CD4-positive, alpha-beta T cell treated with Interleukin-10 for 1 hour (primary cell): ENCODE measurements at regions not wholly inside any gene's neighbourhood (a gene's known extent, or its start where the extent isn't known, plus 50 kb on each side); places are given as distances from the start of the nearest gene placed in this dataset.
"Not testable (repeated sequence)": the region's sequence is repeated elsewhere in the genome, so short reads cannot be mapped to it uniquely, and the experiment has no call there.

Experiments
- DNase-seq: peaks from one replicate; pipeline ENCODE4 v3.0.0-alpha.2; 2020

- DNase-seq, result no peak
Measured at GRCh38 chr9:97176206-97176605, 131.3 kb upstream of the CCDC180 start.

GRCh38 chr9:97168174-97168573 is 129.2 kb upstream of the CTSV start:
- DNase-seq, result not testable (repeated sequence)

- DNase-seq, result not testable (repeated sequence)
Measured at GRCh38 chr9:97166496-97167138, 127.7 kb upstream of the CTSV start.

GRCh38 chr9:97160255-97160654 is 121.3 kb upstream of the CTSV start:
- DNase-seq, result no peak

GRCh38 chr9:97158722-97159121 is 119.8 kb upstream of the CTSV start:
- not testable (repeated sequence) for DNase-seq

- not testable (repeated sequence) for DNase-seq
Measured at GRCh38 chr9:97155441-97155840, 116.5 kb upstream of the CTSV start.

GRCh38 chr9:97153967-97154366 is 115.0 kb upstream of the CTSV start:
- no peak for DNase-seq

GRCh38 chr9:97153160-97153559 is 114.2 kb upstream of the CTSV start:
- DNase-seq, result not testable (repeated sequence)

GRCh38 chr9:97150471-97150870 is 111.5 kb upstream of the CTSV start:
- not testable (repeated sequence) for DNase-seq

- DNase-seq, result not testable (repeated sequence)
Measured at GRCh38 chr9:97148428-97148827, 109.5 kb upstream of the CTSV start.

GRCh38 chr9:97145680-97146079 is 106.7 kb upstream of the CTSV start:
- DNase-seq, result not testable (repeated sequence)

- no peak for DNase-seq
Measured at GRCh38 chr9:97140566-97140965, 101.6 kb upstream of the CTSV start.

- DNase-seq, result no peak
Measured at GRCh38 chr9:97136421-97136820, 97.5 kb upstream of the CTSV start.

GRCh38 chr9:97133966-97134365 is 95.0 kb upstream of the CTSV start:
- not testable (repeated sequence) for DNase-seq

- no peak for DNase-seq
Measured at GRCh38 chr9:97132865-97133264, 93.9 kb upstream of the CTSV start.

GRCh38 chr9:97130864-97131263 is 91.9 kb upstream of the CTSV start:
- not testable (repeated sequence) for DNase-seq

GRCh38 chr9:97130387-97130786 is 91.4 kb upstream of the CTSV start:
- DNase-seq, result not testable (repeated sequence)

- DNase-seq, result no peak
Measured at GRCh38 chr9:97128919-97129318, 90.0 kb upstream of the CTSV start.

GRCh38 chr9:97124256-97124655 is 85.3 kb upstream of the CTSV start:
- no peak for DNase-seq

GRCh38 chr9:97110696-97111095 is 71.8 kb upstream of the CTSV start:
- DNase-seq, result no peak

- peak; percentile 29 for DNase-seq
Measured at GRCh38 chr9:97109194-97109811, 70.4 kb upstream of the CTSV start.

GRCh38 chr9:97105220-97105619 is 66.3 kb upstream of the CTSV start:
- not testable (repeated sequence) for DNase-seq

GRCh38 chr9:97103613-97104383 is 64.9 kb upstream of the CTSV start:
- not testable (repeated sequence) for DNase-seq

GRCh38 chr9:97099540-97099939 is 60.6 kb upstream of the CTSV start:
- DNase-seq, result not testable (repeated sequence)
